ENCODE measurements at regions not wholly inside any gene's neighbourhood (a gene's known extent, or its start where the extent isn't known, plus 50 kb on each side); places are given as distances from the start of the nearest gene placed in this dataset.

DNA sequence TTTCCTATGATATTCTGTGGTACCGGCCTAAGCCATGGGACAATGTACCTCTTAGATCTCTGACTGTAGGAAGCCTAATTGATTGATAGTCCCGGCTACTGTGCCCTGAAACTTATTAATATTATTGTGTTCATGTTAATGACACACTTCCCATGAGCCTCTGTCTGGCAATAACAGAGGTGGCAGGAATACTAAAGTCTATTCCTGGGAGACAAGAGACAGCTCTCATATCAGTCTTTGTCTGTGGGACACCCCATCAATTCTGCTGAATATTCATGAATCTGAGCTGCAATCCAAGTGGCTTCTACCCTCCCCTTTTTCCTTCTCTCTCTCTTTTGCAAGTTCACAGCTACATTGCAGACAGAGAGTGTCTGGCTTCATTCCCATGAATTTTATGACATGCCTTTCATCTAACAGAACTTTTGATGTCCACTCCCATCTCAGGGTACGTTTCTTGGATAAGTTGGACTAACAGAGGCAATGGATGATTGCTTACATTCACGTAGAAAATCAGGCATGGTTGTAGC lies 907.5 kb downstream of the ZPLD1 start:
- DNase-seq (ENCODE audit: low spot score), result no peak
- H3K36me3 Mint-ChIP-seq, result no peaks in the 10 kb centered on the region
- H3K27me3 Mint-ChIP-seq, result no peaks in the 10 kb centered on the region
- H3K9me3 Mint-ChIP-seq, result peaks cover 8% of the 10 kb centered on the region
- H3K4me1 Mint-ChIP-seq (ENCODE audit: low read depth in 2 of 2), result no peaks in the 10 kb centered on the region
- no peak overlapping the region for H3K4me3 Mint-ChIP-seq
- no peak for ATAC-seq
- no peak overlapping the region for H3K27ac Mint-ChIP-seq

DNA sequence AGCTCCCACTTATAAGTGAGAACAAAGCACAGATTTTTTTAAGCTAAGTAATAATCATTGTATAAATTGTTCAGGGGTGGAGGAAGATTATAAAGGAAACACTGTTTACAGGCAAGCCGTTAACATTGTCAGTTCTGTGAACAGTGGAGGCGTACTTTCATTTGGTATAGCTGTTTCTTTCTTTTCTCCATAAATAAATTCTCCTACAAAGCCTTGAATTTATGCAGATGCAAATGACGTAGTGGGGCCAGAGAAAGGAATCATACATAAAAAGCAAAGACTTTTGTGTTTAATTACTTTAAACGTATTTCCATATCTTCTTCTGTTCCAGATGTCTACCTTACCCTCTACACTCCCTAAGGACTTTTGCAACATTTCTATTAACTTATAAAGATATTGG lies 914.9 kb downstream of the ZPLD1 start:
- Mint-ChIP-seq H3K27me3 (no peaks in the 10 kb centered on the region), H3K9me3 (peaks cover 10% of the 10 kb centered on the region), H3K4me1 (ENCODE audit: low read depth in 2 of 2) (no peaks in the 10 kb centered on the region), H3K36me3 (no peaks in the 10 kb centered on the region), H3K4me3 (no peak overlapping the region), H3K27ac (no peak overlapping the region)
- DNase-seq (ENCODE audit: low spot score) (no peak), ATAC-seq (no peak)

GRCh38 chr3:103365467-103365866 lies 930.7 kb downstream of the ZPLD1 start:
- no peaks in the 10 kb centered on the region for H3K36me3 Mint-ChIP-seq
- H3K9me3 Mint-ChIP-seq, result peaks cover 3% of the 10 kb centered on the region
- no peaks in the 10 kb centered on the region for H3K27me3 Mint-ChIP-seq
- DNase-seq (ENCODE audit: low spot score) (no peak), ATAC-seq (no peak)
- H3K27ac Mint-ChIP-seq, result no peak overlapping the region
- H3K4me3 Mint-ChIP-seq, result no peak overlapping the region
- no peaks in the 10 kb centered on the region for H3K4me1 Mint-ChIP-seq (ENCODE audit: low read depth in 2 of 2)

DNA sequence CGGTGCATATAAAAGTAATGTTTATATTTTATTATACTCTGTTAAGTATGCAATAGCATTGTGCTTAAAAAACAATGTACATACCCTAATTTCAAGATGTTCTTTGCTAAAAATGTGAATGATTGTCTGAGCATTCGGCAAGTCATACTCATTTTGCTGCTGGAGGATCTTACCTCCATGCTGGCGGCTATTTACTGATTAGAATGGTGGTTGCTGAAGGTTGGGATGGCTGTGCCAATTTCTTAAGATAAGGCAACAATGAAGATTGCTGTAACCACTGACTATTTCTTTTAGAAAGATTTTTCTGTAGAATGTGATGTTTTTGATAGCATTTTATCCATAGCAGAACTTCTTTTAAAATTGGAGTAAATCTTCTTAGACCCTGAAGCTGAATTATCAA lies 932.7 kb downstream of the ZPLD1 start:
- Mint-ChIP-seq H3K27me3 (no peaks in the 10 kb centered on the region), H3K4me1 (ENCODE audit: low read depth in 2 of 2) (no peaks in the 10 kb centered on the region), H3K36me3 (no peaks in the 10 kb centered on the region), H3K9me3 (peaks cover 3% of the 10 kb centered on the region), H3K4me3 (no peak overlapping the region), H3K27ac (no peak overlapping the region)
- ATAC-seq (no peak), DNase-seq (ENCODE audit: low spot score) (no peak)

- Mint-ChIP-seq H3K4me1 (ENCODE audit: low read depth in 2 of 2) (no peaks in the 10 kb centered on the region), H3K36me3 (no peaks in the 10 kb centered on the region)
Measured at GRCh38 chr3:103371411-103371810, 936.6 kb downstream of the ZPLD1 start.

GRCh38 chr3:103372031-103372430 lies 937.2 kb downstream of the ZPLD1 start:
- no peak for DNase-seq (ENCODE audit: low spot score)
- no peaks in the 10 kb centered on the region for H3K4me1 Mint-ChIP-seq (ENCODE audit: low read depth in 2 of 2)
- peaks cover 3% of the 10 kb centered on the region for H3K9me3 Mint-ChIP-seq
- no peak overlapping the region for H3K27ac Mint-ChIP-seq
- no peak overlapping the region for H3K4me3 Mint-ChIP-seq
- no peaks in the 10 kb centered on the region for H3K27me3 Mint-ChIP-seq
- no peaks in the 10 kb centered on the region for H3K36me3 Mint-ChIP-seq
- no peak for ATAC-seq

More at GRCh38 chr3:103371411-103371810, 936.6 kb downstream of the ZPLD1 start:
- no peak for DNase-seq (ENCODE audit: low spot score)
- Mint-ChIP-seq H3K27me3 (no peaks in the 10 kb centered on the region), H3K9me3 (peaks cover 3% of the 10 kb centered on the region), H3K4me3 (no peak overlapping the region), H3K27ac (no peak overlapping the region)
- ATAC-seq, result no peak

DNA sequence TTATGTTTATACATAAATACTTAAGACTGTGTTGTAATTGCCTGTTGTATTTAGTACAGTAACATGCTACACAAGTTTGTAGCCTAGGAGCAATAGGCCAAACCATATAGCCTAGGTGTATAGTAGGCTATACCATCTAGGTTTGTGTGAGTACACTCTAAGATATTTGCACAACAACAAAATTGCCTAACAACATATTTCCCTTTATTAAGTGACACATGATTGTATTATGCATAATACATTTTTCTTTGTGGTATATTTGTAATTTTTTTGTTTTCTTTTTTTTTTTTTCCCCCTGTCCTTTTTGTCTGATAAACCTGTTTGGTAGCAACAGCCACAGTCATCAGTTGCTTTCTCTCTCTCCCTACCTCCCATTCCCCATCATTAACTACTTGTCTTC lies 945.6 kb downstream of the ZPLD1 start:
- no peak overlapping the region for H3K27ac Mint-ChIP-seq
- ATAC-seq (no peak), DNase-seq (ENCODE audit: low spot score) (no peak)
- peaks cover 7% of the 10 kb centered on the region for H3K9me3 Mint-ChIP-seq
- no peaks in the 10 kb centered on the region for H3K4me1 Mint-ChIP-seq (ENCODE audit: low read depth in 2 of 2)
- H3K36me3 Mint-ChIP-seq, result no peaks in the 10 kb centered on the region
- H3K27me3 Mint-ChIP-seq, result no peaks in the 10 kb centered on the region
- H3K4me3 Mint-ChIP-seq, result no peak overlapping the region

DNA sequence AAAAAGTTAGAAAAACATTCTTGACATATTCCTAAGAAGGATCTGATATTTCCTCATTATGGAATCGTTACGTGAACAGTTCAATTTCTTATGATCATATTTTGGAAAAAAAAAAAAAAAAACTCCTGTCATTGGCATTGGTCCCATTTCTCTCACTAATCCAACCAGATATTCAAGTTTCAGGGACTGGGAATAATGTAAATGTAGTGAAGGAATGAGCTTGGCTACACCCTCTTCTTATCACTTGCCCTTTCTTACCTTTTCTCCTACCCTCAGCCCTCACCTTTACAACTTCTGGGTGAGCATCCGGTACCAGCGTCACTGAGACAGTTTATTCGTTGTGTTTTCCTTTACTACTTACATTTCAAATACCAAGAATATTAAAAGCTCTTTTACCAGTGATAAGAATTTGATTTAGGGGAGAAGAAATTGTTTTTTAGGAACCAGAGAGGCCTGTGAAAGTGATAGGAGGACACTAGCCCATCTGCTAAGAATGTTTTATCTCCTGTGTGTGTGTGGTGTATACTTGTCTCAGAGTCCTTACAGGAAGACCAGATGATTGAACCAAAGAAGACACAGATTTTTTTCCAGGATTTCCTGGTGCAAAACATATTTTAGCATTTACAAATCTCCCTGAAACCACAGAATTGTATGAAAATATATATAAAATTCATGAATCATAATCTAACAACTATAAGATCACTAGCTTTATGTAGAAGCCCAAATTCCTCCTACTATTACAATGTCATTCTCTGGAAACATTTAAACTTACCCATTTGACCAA lies 946.7 kb downstream of the ZPLD1 start:
- no peak for ATAC-seq
- no peaks in the 10 kb centered on the region for H3K36me3 Mint-ChIP-seq
- no peak overlapping the region for H3K27ac Mint-ChIP-seq
- H3K4me1 Mint-ChIP-seq (ENCODE audit: low read depth in 2 of 2), result no peaks in the 10 kb centered on the region
- no peak for DNase-seq (ENCODE audit: low spot score)
- peaks cover 7% of the 10 kb centered on the region for H3K9me3 Mint-ChIP-seq
- no peak overlapping the region for H3K4me3 Mint-ChIP-seq
- no peaks in the 10 kb centered on the region for H3K27me3 Mint-ChIP-seq

- no peak for DNase-seq (ENCODE audit: low spot score)
- Mint-ChIP-seq H3K4me1 (ENCODE audit: low read depth in 2 of 2) (no peaks in the 10 kb centered on the region), H3K4me3 (no peak overlapping the region), H3K36me3 (no peaks in the 10 kb centered on the region), H3K9me3 (no peaks in the 10 kb centered on the region), H3K27me3 (no peaks in the 10 kb centered on the region), H3K27ac (no peak overlapping the region)
- no peak for ATAC-seq
Measured at GRCh38 chr3:103385961-103386656, 951.3 kb downstream of the ZPLD1 start.

DNA sequence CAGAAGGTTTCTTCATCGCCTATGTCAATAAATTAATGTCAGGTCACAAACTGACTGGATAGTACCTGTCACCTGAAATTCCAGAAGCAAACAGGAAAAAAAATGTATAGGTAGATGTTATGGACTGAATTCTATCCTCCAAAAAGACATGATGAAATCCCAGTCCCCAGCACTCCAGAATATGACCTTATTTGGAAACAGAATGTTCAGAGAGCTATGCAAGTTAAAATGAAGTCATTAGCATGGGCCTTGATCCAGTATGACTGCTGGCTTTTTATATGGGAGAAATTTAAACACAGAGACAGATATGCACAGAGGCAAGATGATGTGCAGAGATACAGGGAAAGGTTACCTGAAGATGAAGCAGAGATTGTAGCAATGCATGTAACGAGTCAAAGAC lies 953.4 kb downstream of the ZPLD1 start:
- Mint-ChIP-seq H3K9me3 (no peaks in the 10 kb centered on the region), H3K36me3 (no peaks in the 10 kb centered on the region), H3K4me3 (no peak overlapping the region), H3K27ac (no peak overlapping the region), H3K4me1 (ENCODE audit: low read depth in 2 of 2) (no peaks in the 10 kb centered on the region), H3K27me3 (no peaks in the 10 kb centered on the region)
- DNase-seq (ENCODE audit: low spot score) (no peak), ATAC-seq (no peak)

- Mint-ChIP-seq H3K4me1 (ENCODE audit: low read depth in 2 of 2) (no peaks in the 10 kb centered on the region), H3K4me3 (no peak overlapping the region), H3K9me3 (no peaks in the 10 kb centered on the region), H3K27ac (no peak overlapping the region), H3K36me3 (no peaks in the 10 kb centered on the region), H3K27me3 (no peaks in the 10 kb centered on the region)
- ATAC-seq (no peak), DNase-seq (ENCODE audit: low spot score) (no peak)
Measured at GRCh38 chr3:103389356-103389755, 954.5 kb downstream of the ZPLD1 start.

DNA sequence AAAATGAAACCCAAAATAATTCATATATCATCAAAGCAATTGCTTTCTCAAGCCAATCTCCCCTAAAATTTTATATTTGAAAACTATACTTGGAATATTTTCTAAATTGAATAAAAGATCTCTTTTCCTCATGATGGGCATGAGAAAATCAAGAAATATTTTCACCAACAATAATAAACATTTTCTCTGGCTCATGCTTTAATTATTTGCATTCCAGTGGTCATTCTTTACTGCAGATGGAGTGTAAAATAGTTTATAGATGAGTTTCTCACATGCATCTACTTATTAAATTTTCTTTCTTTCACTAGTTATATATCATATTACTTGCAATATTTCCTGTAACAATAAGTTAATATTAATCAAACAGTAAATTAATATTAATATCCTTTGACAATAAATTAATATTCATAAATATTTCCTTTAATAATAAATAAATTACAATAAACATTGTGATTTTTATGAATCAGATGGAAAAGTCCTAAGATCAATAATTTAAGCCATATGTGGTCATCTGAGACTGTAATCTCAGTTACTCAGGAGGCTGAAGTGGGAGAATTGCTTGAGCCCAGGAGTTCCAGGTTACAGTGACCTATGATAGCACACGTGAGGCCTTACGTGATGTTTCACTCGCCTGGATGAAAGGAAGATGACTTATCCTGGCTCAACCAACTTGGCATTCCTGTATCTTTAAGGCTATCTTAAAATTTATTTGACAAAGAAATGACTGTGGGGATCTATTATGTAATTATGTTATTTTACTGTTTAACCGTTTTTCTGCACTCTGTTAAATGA lies 958.8 kb downstream of the ZPLD1 start:
- no peak overlapping the region for H3K4me3 Mint-ChIP-seq
- H3K36me3 Mint-ChIP-seq, result no peaks in the 10 kb centered on the region
- H3K27ac Mint-ChIP-seq, result no peak overlapping the region
- H3K4me1 Mint-ChIP-seq (ENCODE audit: low read depth in 2 of 2), result no peaks in the 10 kb centered on the region
- H3K27me3 Mint-ChIP-seq, result no peaks in the 10 kb centered on the region
- ATAC-seq (no peak), DNase-seq (ENCODE audit: low spot score) (no peak)
- peaks cover 5% of the 10 kb centered on the region for H3K9me3 Mint-ChIP-seq

GRCh38 chr3:103403191-103403590 lies 968.4 kb downstream of the ZPLD1 start:
- Mint-ChIP-seq H3K27me3 (no peaks in the 10 kb centered on the region), H3K36me3 (no peaks in the 10 kb centered on the region), H3K27ac (no peak overlapping the region), H3K9me3 (peaks cover 4% of the 10 kb centered on the region), H3K4me3 (no peak overlapping the region), H3K4me1 (ENCODE audit: low read depth in 2 of 2) (no peaks in the 10 kb centered on the region)
- DNase-seq (ENCODE audit: low spot score), result no peak
- ATAC-seq, result no peak

GRCh38 chr3:103406320-103406850 lies 971.6 kb downstream of the ZPLD1 start:
- H3K9me3 Mint-ChIP-seq, result no peaks in the 10 kb centered on the region
- no peak overlapping the region for H3K27ac Mint-ChIP-seq
- no peak overlapping the region for H3K4me3 Mint-ChIP-seq
- H3K36me3 Mint-ChIP-seq, result no peaks in the 10 kb centered on the region
- no peak for DNase-seq (ENCODE audit: low spot score)
- no peaks in the 10 kb centered on the region for H3K4me1 Mint-ChIP-seq (ENCODE audit: low read depth in 2 of 2)
- no peak for ATAC-seq
- no peaks in the 10 kb centered on the region for H3K27me3 Mint-ChIP-seq
